Activated effector memory CD4-positive, alpha-beta T cell treated with Interleukin-2 at 50 U/mL for 16 hours (primary cell): ENCODE measurements at regions not wholly inside any gene's neighbourhood (a gene's known extent, or its start where the extent isn't known, plus 50 kb on each side); places are given as distances from the start of the nearest gene placed in this dataset.

Experiments used
- DNase-seq: peaks from one replicate; pipeline ENCODE4 v3.0.0-alpha.2; 2020

GRCh38 chr4:164442180-164442579 lies 311.8 kb upstream of the SMIM31 start:
- DNase-seq: no peak

GRCh38 chr4:164446516-164446915 lies 307.4 kb upstream of the SMIM31 start:
- no peak for DNase-seq

- no peak for DNase-seq
Measured at GRCh38 chr4:164461901-164462300, 292.0 kb upstream of the SMIM31 start.

- no peak for DNase-seq
Measured at GRCh38 chr4:164462471-164462870, 291.5 kb upstream of the SMIM31 start.

- no peak for DNase-seq
Measured at GRCh38 chr4:164464313-164464712, 289.6 kb upstream of the SMIM31 start.

GRCh38 chr4:164467493-164467892 lies 286.4 kb upstream of the SMIM31 start:
- DNase-seq: no peak

GRCh38 chr4:164481306-164482091 lies 272.4 kb upstream of the SMIM31 start:
- no peak for DNase-seq

- no peak for DNase-seq
Measured at GRCh38 chr4:164482092-164482404, 271.9 kb upstream of the SMIM31 start.

GRCh38 chr4:164482758-164483157 lies 271.2 kb upstream of the SMIM31 start:
- DNase-seq: no peak

- DNase-seq: no peak
Measured at GRCh38 chr4:164483711-164484110, 270.2 kb upstream of the SMIM31 start.

GRCh38 chr4:164484551-164484950 lies 269.4 kb upstream of the SMIM31 start:
- DNase-seq: no peak

- no peak for DNase-seq
Measured at GRCh38 chr4:164485136-164485535, 268.8 kb upstream of the SMIM31 start.

GRCh38 chr4:164488114-164488513 lies 265.8 kb upstream of the SMIM31 start:
- DNase-seq: no peak

GRCh38 chr4:164501074-164501473 lies 252.9 kb upstream of the SMIM31 start:
- no peak for DNase-seq

GRCh38 chr4:164503874-164504273 lies 250.1 kb upstream of the SMIM31 start:
- no peak for DNase-seq

GRCh38 chr4:164508097-164508496 lies 245.8 kb upstream of the SMIM31 start:
- no peak for DNase-seq

GRCh38 chr4:164508771-164509170 lies 245.2 kb upstream of the SMIM31 start:
- DNase-seq: no peak

GRCh38 chr4:164509951-164510350 lies 244.0 kb upstream of the SMIM31 start:
- DNase-seq: no peak

GRCh38 chr4:164512124-164512523 lies 241.8 kb upstream of the SMIM31 start:
- no peak for DNase-seq

- DNase-seq: no peak
Measured at GRCh38 chr4:164514765-164515164, 239.2 kb upstream of the SMIM31 start.

GRCh38 chr4:164524789-164525188 lies 229.1 kb upstream of the SMIM31 start:
- DNase-seq: no peak

- no peak for DNase-seq
Measured at GRCh38 chr4:164526933-164527583, 226.9 kb upstream of the SMIM31 start.

GRCh38 chr4:164529058-164529457 lies 224.9 kb upstream of the SMIM31 start:
- no peak for DNase-seq

GRCh38 chr4:164529486-164529885 lies 224.4 kb upstream of the SMIM31 start:
- DNase-seq: no peak

GRCh38 chr4:164531336-164531735 lies 222.6 kb upstream of the SMIM31 start:
- DNase-seq: no peak
